ENCODE measurements at regions not wholly inside any gene's neighbourhood (a gene's known extent, or its start where the extent isn't known, plus 50 kb on each side); places are given as distances from the start of the nearest gene placed in this dataset.

DNA sequence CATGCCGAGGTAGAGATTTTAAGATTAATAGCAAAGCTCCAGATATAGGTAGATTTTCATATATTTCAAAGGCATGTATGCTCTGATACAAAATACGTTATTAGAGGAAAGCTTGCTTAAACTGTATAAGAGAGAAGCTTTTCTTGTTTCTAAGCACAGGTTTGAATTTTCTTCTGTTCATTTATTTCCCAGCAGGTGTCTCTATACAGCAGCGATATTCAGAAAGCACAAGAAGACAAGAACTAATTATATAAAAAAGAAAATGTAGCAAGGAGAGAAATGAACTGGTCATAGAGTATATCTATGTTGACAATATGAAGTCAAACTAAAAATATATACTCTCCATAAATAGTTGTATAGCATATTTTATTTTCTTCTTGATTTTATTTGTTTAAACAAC lies 307.4 kb upstream of the NOVA1 start:
- TF ChIP-seq BHLHE40 (IDR thresholded peaks at IDR 0.05; ENCODE audit: borderline replicate concordance) = no peak
- no peak for TF ChIP-seq TARDBP (IDR thresholded peaks at IDR 0.05)
- TF ChIP-seq ELF4 (IDR thresholded peaks at IDR 0.05) = no peak

Measured in HEK293T (cell line).